ENCODE measurements at regions not wholly inside any gene's neighbourhood (a gene's known extent, or its start where the extent isn't known, plus 50 kb on each side); places are given as distances from the start of the nearest gene placed in this dataset.

DNA sequence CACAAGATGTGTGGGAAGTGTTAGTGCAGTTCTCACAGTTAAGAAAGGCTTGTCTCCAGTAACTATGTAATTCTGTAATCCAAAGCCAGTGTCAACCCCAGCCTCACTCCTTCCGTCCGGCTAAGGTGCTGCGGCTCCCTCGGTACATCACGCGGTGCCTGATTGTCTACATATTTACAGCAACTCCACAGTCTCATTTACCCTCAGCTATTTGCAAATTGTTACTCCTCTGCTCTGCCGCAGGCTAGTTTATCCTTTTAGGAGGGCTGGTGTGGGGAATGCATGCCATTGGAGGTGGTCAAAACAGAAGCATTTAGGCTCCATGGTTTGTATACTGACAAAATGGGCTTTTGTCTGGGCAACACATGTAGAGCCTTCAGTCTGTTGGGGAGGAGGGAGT is 358.3 kb downstream of the METTL15 start:
- TF ChIP-seq SP1 (IDR thresholded peaks at IDR 0.05) (no peak), FOXK2 (IDR thresholded peaks at IDR 0.05) (no peak), BHLHE40 (IDR thresholded peaks at IDR 0.05; ENCODE audit: borderline replicate concordance) (no peak), ELF4 (IDR thresholded peaks at IDR 0.05) (no peak), FOXA1 (IDR thresholded peaks at IDR 0.05) (no peak), NFRKB (IDR thresholded peaks at IDR 0.05) (no peak), ZNF384 (IDR thresholded peaks at IDR 0.05) (no peak), HDGF (IDR thresholded peaks at IDR 0.05; ENCODE audit: borderline replicate concordance) (no peak), L3MBTL2 (conservative IDR thresholded peaks at IDR 0.05) (no peak), SUZ12 (IDR thresholded peaks at IDR 0.05) (no peak), FOXM1 (IDR thresholded peaks at IDR 0.05; ENCODE audit: borderline replicate concordance) (no peak), ARNT (IDR thresholded peaks at IDR 0.05) (no peak)
